ENCODE measurements at regions not wholly inside any gene's neighbourhood (a gene's known extent, or its start where the extent isn't known, plus 50 kb on each side); places are given as distances from the start of the nearest gene placed in this dataset.

GRCh38 chr13:84418041-84418440, 535.8 kb upstream of the SLITRK1 start:
- TF ChIP-seq CTCF (IDR thresholded peaks at IDR 0.05; ENCODE audit: insufficient read depth, missing control alignments), result no peak
- DNase-seq (ENCODE audit: insufficient read length, low spot score) (no peak), FAIRE-seq (no peak)

- FAIRE-seq, result no peak
- no peak for DNase-seq (ENCODE audit: insufficient read length, low spot score)
- no peak for TF ChIP-seq CTCF (IDR thresholded peaks at IDR 0.05; ENCODE audit: insufficient read depth, missing control alignments)
Observed at GRCh38 chr13:84417416-84417815, 535.1 kb upstream of the SLITRK1 start.

DNA sequence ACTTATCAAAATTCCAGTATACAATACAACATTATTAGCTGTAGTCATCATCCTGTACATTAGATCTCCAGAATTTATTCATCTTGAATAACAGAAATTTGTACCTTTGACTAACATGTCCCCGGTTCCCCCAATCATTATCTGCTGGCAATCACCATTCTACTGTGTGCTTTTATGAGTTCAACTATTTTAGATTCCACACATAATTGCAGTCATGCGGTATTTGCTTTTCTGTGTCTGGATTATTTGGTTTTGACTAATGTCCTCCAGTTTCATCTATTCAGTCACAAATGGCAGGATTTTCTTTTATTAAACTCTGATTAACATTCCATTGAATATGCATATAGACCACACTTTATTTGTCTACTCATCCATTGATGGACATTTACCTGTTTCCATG, 530.7 kb upstream of the SLITRK1 start:
- no peak for TF ChIP-seq CTCF (IDR thresholded peaks at IDR 0.05; ENCODE audit: insufficient read depth, missing control alignments)
- DNase-seq (ENCODE audit: insufficient read length, low spot score) (no peak), FAIRE-seq (no peak)

DNA sequence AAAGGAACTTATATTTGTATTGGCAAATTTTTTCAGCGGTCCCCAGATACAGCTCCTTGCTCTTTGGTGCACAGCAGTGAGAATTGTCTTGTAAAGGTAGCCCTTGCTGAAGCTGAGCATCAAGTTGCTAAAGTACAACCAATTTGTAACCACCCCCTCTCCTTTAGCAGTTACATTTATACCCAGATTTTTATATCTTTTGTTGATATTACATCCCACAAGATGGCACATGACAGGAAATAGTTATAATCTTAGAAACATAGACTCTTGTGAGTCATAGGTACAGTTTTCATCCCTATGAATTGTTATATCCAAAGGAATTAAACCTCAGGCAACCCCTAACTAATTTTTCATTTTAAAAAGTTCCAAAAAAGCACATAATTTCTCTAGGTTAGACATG, 523.0 kb upstream of the SLITRK1 start:
- no peak for TF ChIP-seq CTCF (IDR thresholded peaks at IDR 0.05; ENCODE audit: insufficient read depth, missing control alignments)
- no peak for FAIRE-seq
- no peak for DNase-seq (ENCODE audit: insufficient read length, low spot score)

DNA sequence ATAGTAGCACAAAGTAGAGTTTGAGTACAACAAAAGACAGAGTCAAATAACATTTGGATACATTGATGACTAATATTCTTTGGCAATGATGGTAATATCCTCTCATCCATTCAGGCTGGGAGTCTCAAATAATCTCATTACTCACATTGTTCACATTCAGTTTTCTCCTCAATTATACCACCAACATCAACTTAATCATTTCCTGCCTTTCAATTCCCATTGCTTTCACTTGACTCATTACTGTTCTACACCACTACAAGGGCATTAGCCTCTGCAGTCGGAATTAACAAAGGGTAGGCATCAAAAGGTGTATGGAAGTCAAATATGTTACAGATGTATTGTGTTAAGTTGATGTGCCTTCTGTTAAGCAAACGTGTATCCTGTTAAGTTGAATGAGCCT, 518.4 kb upstream of the SLITRK1 start:
- DNase-seq (ENCODE audit: insufficient read length, low spot score), result no peak
- TF ChIP-seq CTCF (IDR thresholded peaks at IDR 0.05; ENCODE audit: insufficient read depth, missing control alignments), result no peak
- FAIRE-seq, result no peak

- DNase-seq (ENCODE audit: insufficient read length, low spot score) (no peak), FAIRE-seq (no peak)
- TF ChIP-seq CTCF (IDR thresholded peaks at IDR 0.05; ENCODE audit: insufficient read depth, missing control alignments), result no peak
Observed at GRCh38 chr13:84399320-84400085, 517.2 kb upstream of the SLITRK1 start.

GRCh38 chr13:84393981-84394625, 511.8 kb upstream of the SLITRK1 start:
- TF ChIP-seq CTCF (IDR thresholded peaks at IDR 0.05; ENCODE audit: insufficient read depth, missing control alignments), result no peak
- DNase-seq (ENCODE audit: insufficient read length, low spot score) (no peak), FAIRE-seq (no peak)
